GM21526 (cell line): ENCODE measurements at regions not wholly inside any gene's neighbourhood (a gene's known extent, or its start where the extent isn't known, plus 50 kb on each side); places are given as distances from the start of the nearest gene placed in this dataset.
A peak's percentile ranks its signal among the peaks of the same experiment; 100 is the strongest.
"Not testable (repeated sequence)": the region's sequence is repeated elsewhere in the genome, so short reads cannot be mapped to it uniquely, and the experiment has no call there.

Experiments
- ATAC-seq: cut with Tn5 transposase; IDR thresholded peaks from one replicate; pipeline ENCODE4 v1.9.1; 2021; ENCODE audit warnings: moderate library complexity; ENCODE audit not compliant: unreplicated experiment, low FRiP score

DNA sequence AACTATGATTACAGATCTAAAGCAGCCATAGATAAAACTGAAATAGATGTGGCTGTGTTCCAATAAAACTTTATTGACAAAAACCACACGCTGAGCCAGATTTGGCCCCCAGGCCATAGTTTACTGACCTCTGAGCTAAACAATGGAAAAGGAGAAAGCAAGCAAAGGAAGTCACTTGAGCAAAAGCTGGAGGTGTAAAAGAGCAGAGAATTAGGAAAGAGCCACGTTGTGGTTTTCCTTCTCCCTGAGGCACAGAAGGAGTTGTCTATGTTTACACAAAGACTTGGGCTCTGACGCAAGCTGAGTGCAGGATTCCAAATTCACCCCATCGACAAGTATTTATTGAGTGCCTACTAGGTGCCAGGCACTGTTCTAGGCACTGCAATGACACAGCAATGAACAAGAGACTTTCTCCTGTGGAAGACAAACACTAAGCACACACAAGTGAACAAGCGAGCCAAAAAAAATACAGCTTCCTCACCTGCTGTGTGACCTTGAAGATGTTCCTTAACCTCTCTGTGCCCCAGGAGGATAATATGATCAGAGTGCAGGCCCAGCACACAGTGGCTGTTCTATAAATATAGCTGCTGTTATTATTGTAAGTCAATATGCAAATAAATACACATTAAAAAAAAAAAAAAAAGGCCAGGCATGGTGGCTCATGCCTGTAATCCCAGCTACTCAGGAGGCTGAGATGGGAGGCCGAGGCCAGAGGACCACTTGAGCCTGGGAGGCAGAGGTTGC is 75.4 kb upstream of the PTPN1 start:
- no peak for ATAC-seq

DNA sequence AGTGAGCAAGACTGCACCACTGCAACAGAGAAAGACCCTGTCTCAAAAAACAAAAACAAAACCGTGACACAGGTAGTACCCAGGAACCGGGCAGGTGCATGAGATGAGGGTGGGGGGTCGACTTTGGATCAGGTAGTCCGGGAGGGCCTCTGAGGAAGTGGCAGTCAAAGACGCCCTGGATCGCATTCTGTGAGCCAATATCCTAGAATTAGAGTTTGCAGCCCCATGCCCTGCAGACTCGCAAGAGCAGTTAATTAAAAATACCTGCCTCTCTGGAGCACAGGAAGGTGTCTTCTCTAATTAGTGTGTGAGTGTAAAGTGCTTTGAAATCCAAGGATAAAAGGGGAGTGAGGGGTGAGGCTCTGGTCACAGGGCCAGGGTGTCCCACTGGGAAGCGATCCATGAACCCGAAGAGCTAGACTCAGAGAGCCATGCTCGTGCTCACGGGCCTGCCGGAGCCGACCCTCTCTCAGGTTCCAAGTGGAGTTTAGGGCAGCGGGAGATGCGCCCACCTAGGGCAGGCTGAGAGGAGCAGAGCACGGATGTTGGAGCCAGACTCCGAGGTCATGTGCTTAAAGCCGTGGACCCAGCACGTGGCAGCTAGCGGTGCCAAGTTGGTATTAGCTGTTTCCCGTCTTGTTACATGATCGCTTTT is 74.7 kb upstream of the PTPN1 start:
- ATAC-seq = no peak

DNA sequence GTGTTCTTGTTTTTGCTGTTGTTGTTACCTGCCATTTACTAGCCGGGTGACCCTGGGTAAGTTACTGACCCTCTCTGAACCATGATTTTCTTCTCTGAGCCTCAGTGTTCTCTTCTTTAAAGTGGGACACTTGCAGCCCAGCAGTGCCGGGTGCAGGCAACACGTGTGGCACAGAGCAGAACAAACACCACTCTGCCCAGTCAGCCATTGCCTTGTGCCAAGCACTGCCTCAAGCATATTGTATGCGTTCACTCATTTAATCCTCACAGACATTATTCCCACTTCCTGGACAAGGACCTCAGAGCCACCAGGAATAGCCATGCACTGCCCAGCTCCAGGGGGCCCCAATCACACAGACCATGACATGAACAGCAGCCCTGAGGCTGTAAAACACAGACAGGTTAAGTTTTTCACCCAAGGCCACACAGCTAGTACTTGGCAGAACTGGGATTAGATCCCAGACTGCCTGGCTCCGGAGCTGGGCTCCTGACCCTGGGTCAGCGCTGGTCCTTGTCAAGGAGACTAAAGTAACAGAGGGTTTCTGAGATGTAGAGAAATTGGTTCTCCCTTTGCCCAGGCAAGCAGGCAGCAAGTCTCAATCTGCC is 74.0 kb upstream of the PTPN1 start:
- no peak for ATAC-seq

DNA sequence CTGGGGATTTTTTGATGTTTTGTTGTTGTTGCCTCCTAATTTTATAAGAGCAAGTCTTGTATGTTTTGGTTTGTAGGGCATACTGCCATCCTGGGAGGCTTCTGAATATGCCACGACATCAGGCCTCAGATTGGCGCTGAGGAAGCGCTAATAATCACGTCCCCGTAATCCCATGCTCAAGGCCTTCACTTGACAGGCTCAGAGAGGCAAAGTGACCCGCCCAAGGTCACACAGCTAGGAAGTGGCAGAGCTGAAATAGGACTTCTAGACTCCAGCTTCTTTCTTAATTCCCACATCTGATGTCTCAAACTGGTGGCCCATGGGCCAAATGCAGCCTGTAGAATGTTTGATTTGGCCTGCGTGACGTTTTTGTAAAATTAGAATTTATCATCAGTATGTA is 73.5 kb upstream of the PTPN1 start:
- ATAC-seq = no peak

DNA sequence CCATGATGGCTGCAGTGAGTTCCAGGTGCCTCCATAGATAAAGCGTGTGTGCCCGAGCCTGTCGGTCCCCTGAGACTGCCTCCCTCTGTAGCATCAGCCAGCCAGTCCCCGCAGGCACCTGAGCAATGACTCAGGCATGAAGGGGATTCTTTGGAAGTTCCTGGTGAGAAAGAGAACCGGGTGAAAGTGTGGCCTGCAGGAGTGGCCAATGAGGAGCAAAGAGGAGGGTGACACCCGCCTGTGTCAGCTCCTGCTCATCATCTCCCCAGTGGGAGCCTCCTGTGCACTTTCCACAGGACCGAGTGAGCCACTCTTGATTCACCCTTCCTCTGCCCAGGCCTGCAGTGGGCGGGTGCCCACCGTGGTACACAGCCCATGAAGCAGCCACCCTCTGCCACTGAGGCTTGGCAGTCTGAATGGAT is 71.2 kb upstream of the PTPN1 start:
- no peak for ATAC-seq

DNA sequence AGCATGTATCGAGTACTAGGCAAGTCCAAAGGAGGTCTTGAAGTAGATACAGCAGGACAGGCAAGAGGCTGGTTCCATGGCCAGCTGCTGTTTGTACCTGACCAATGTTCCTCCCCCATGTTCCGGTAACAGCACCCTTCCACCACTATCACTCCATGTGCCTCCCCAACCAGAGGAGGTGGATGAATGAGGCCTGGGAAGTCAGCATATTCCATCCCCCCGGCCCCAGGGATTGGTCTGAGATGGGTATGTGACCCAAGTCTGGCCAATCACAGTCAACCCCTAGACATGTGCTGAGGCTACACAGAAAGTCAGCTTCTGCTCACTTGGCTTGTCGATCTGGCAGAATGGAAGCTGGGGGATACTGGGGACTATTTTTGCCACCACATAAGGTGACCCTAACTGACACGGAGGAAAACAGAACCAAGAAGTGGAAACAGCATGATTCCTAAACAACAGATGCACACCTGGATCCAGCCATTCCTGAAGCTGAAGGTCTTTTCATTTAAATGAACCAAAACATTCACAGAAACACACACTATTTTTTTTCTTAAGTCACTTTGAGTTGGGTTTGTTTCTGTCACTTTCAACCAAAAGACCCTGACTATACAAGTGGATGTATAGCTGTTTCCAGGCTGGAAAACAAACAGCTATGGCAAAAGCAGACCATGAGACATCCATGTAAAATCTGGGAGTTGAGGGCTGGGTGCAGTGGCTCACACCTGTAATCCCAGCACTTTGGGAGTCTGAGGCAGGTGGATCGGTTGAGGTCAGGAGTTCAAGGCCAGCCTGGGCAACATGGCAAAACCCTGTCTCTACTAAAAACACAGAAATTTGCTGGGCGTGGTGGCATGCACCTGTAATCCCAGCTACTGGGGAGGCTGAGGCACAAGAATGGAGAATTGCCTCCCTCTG is 70.4 kb upstream of the PTPN1 start:
- no peak for ATAC-seq

DNA sequence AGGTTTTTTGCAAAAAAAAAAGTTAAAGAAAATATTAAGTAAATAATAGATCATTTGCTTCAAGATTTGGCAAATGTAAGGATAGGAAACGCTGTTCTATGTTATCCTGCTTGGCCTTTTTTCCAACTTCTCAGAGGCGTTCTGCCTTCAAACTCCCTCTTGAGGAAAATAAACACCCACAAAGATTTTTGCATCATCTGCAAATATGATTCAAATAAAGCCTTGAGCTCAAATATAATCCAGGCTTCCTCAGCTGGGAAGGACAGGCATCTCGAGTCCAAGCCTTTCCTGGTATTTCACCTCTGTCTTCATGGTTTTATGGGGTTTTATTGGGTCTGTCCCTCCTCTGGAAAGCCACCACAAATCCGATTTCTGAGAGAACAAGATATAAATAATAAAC is 67.7 kb upstream of the PTPN1 start:
- no peak for ATAC-seq

DNA sequence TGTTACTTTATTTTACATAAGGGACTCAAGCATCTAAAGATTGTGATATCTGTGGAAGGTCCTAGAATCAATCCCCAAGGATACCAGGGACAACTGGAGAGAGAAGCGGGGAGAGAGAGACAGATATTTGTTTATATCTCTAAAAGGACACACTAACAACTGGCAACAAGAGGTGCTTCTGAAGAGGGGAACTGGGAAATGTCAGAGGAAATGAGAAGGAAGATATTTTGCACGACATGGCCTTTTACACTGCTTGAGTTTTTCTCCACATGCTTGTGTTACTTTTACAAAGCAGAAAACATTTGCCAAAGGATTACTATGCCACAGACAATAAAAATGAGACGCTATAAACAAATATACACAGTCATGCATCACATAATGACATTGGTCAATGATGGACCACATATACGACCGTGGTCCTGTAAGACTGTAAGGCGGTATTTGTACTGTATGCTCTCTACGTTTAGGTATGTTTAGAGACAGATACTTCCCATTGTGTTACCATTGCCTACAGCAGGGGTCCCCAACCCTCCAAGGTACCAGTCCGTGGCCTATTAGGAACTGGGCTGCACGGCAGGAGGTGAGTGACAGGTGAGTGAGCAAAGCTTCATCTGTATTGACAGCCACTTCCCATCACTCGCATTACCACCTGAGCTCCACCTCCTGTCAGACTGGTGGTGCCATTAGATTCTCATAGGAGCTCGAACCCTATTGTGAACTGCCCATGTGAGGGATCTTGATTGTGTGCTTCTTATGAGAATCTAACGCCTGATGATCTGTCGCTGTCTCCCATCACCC is 64.6 kb upstream of the PTPN1 start:
- ATAC-seq = no peak

DNA sequence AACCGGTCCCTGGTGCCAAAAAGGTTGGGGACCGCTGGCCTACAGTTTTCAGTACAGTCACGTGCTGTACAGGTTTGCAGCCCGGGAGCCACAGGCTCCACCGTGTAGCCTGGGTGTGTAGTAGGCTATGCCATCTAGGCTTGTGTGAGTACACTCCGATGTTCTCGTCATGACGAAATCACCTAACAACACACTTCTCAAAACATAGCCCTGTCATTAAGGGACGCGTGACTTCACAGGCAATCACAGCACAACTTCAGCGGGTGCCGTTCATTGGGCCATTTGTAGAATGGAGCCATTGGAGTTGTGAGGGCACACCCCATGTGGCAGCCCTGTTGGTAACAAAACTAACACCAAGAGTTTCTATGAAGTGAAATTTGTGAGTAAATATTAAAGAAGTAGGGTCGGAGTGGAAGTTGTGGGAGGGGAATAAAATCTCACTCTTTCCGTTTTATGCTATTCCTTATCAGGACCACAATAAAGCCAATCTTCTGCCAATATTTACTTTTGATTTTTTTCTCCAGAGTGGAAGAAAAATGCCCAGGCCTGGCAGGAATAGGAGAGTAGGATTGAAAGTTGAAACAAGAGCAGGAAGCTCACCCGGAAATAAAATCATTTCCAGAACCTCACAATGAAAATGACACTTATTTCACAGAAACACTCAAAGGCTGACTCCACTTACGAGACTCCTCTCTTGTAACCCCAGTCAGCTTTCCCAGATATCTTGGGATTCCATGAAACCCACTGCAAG is 63.7 kb upstream of the PTPN1 start:
- no peak for ATAC-seq

DNA sequence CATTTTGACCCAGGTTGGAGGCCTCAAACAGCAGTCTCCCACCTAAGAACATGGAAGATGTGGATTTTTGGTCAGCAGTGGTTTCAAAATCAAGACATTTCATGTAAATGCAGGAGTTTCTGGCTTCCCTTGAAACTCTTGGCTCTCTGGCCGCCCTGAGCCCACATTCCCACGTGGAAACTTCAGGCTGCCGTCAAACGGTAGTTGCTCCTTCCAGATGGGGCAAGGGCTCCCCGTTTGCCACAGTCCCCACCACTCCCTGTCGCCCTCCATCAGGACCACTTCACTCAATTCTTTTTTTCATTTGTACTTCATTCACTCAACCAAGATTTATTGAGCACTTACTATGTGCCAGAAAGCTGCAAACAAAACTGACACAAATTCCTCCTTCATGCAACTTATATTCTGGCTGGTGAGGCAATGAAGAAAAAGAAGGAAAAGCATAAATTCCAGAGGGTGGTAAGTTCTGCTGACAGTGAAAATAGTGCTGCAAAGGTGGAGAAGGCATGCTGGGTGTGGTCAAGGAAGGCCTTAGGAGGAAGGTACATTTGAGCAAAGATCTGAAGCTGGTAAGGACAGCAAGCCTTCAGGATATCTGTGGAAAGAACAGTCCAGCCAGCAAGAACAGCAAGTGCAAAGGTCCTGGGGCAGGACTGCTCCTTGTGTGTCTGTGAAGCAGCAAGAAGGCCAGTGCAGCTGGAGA is 62.9 kb upstream of the PTPN1 start:
- no peak for ATAC-seq

DNA sequence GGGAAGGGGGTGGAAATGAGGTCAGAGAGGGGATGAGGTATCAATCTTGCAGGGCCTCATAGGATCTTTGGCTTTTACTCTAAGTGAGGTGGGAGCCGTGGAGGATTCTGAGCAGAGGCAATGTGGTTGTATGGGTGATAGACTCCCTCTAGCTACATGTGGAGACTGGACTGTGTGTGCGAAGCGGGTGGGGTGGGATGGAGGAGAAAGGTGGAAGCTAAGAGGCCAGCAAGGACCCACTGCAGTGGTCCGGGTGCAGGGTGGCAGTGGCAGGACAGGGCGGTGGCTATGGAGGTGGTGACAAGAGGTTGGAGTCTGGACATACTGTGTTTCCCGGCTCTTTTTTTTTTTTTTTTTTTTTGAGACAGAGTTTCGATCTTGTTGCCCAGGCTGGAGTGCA is 62.4 kb upstream of the PTPN1 start:
- ATAC-seq = no peak

DNA sequence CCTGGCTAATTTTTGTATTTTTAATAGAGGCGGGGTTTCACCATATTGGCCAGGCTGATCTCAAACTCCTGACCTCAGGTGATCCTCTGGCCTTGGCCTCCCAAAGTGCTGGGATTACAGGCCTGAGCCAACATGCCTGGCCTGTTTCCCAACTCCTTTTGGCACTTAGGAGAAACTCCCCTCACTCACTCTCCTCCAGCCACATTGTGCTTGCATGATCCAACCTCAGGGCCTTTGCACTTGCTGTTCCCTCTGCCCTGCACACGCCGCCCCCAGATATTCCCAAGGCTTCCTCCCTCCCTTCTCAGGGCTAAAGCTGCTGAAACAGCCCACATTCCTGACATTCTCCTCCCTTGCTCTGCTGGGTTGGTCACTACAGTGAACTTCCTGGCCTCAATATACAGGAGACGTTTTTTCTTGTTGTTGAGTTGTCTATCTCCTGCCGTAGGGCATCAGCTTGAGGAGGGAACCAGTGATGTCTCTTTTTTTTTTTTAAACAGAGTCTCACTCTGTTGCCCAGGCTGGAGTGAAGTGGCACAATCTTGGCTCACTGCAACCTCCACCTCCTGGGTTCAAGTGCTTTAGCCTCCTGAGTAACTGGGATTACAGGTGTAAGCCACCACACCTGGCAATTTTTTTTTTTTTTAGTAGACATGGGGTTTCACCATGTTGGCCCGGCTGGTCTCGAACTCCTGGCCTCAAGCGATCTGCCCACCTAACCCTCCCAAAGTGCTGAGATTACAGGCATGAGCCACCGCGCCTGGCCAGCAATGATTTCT is 61.4 kb upstream of the PTPN1 start:
- not testable (repeated sequence) for ATAC-seq

DNA sequence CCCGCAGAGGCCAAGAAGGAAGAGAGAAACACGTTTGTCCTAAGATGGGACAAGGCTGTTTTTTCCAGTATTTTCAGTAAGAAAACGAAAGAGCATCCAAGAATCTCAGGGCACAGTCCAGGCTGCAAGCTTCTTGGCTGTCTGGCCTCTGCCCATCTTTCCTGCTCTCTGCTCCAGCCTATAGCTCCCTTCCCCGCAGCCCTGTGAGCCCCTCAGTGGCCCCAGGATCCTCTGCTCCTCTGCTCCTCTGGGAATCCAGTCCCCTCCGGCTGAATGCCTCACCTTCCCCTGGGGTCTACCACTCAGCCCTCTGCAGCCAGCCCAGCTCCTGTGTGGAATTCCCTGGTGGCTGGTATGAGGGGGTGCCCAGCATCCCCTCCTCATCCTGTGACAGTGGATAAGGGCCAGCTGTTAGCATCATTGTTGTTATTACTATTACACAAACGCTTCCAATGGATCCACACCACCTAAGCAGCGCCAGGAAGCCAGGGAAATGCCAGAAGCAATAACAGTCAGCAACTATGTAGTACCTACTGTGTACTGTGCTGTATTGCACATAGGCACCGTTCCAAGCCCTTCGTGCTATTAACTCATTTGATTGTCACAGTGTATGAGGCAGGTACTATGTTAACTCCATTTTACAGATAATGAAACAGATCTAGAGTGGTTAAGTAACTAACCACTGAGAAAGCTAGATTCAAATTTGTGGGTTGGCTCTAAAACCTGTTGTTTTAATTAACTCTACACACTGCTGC is 60.3 kb upstream of the PTPN1 start:
- ATAC-seq = peak; percentile 46

DNA sequence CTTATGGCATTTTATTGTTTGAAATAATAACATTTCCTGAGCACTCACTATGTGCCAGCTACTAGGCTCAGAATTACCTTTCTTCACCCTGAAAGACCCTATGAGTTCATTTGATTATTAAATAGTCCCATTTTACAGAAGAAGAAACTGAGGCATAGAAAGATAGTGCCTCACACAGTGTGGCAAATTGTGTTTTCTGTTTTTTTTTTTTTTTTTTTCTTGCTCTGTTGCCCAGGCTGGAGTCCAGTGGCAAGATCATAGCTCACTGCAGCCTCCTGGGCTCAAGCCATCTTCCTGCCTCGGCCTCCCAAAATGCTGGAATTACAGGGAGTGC is 59.7 kb upstream of the PTPN1 start:
- ATAC-seq = no peak

DNA sequence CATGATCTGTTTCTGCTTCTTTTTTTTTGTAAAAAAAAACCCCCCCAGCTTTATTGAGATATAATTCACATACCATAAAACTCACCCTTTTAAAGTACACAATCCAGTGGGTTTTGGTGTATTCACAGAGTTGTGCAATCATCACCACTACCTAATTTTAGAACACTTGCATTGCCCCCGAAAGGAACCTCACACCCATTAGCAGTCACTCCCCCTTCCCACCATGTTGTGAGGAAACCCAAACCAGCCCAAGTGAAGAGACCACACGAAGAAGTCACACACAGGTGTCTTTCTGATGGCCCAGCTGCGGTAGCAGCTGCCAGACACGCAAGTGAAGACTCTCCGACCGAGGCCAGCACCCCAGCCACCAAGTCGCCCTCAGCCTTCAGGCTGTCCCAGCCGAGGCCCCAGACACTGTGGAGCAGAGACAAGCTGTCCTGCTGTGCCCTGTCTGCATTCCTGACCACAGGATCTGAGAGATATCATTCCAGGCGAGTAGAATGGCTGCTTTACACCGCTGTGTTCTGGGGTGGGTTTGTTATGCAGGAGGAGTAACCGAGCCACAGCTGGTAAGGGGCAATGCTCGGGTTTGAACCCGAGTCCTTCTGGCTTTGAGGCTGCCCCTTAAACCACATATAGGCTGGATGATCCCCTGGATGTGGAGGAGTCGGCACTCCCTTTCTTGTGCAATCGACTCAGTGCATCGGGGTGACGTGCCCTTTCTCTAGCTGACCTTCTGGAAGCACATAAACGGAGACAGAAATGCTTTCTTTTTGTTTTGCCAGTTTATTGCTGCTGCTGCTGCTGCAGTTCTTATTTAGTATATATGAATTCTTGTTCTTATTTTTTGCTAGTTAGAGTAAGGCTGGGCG is 59.1 kb upstream of the PTPN1 start:
- peak; percentile 54 for ATAC-seq

DNA sequence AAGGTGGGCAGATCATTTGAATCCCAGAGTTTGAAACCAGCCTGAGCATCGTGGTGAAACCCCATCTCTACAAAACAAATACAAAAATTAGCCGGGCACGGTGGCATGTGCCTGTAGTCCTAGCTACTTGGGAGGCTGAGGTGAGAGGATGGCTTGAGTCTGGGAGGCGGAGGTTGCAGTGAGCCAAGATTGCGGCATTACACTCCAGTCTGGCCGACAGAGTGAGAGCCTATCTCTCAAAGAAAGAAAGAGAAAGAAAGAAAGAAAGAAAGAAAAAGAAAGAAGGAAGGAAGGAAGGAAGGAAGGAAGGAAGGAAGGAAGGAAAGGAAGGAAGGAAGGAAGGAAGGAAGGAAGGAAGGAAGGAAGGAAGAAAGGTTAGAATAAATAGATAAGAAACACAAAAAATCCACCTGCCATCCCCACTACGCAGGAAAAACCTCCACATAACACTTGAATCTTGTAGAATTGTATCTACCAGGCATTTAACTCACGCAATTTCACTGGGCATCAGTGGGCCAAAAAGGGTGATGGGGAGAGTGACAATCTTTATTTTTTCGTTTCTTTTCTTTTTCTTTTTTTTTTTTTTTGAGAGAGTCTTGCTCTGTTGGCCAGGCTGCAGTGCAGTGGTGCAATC is 58.3 kb upstream of the PTPN1 start:
- ATAC-seq = not testable (repeated sequence)
